CD14-positive monocyte (primary cell): ENCODE measurements at regions not wholly inside any gene's neighbourhood (a gene's known extent, or its start where the extent isn't known, plus 50 kb on each side); places are given as distances from the start of the nearest gene placed in this dataset.

Experiments used
- DNase-seq, 3 donors: peaks; one replicate each; pipeline ENCODE4 v3.0.0-alpha.2; 2011 to 2022
- H2AFZ ChIP-seq: 2 replicates; pipeline ENCODE4 v1.6.0; 2012; ENCODE audit warnings: mild to moderate bottlenecking, low read depth, low read length, inconsistent platforms; ENCODE audit not compliant: insufficient read depth, poor library complexity, severe bottlenecking
- H3K27ac ChIP-seq, 2 donors: 1 replicate in 1 of 2; 2 replicates in 1 of 2; pipeline ENCODE4 v1.5.1; 2012 to 2013; ENCODE audit warnings: low read length in 2 of 2, control low read depth in 1 of 2, inconsistent platforms in 1 of 2, low read depth in 1 of 2, mild to moderate bottlenecking in 1 of 2
- H3K27me3 ChIP-seq, 2 donors: one replicate each; pipeline versions ENCODE4 v1.6.0 to v1.6.1; 2011 to 2013; ENCODE audit warnings: low read length in 2 of 2; ENCODE audit not compliant: control insufficient read depth in 2 of 2, insufficient read depth in 2 of 2
- H3K36me3 ChIP-seq, 2 donors: replicated peaks in 1 of 2; 1 replicate in 1 of 2; 2 replicates in 1 of 2; pipeline versions ENCODE4 v1.5.1 to v1.6.1; 2012 to 2013; ENCODE audit warnings: low read length in 2 of 2, control low read depth in 1 of 2, inconsistent platforms in 1 of 2, mild to moderate bottlenecking in 1 of 2; ENCODE audit not compliant: insufficient read depth in 2 of 2, control insufficient read depth in 1 of 2
- H3K4me1 ChIP-seq, 2 donors: 1 replicate in 1 of 2; 2 replicates in 1 of 2; pipeline versions ENCODE4 v1.5.1 to v1.6.1; 2012 to 2013; ENCODE audit warnings: low read length in 2 of 2, control low read depth in 1 of 2, inconsistent platforms in 1 of 2, mild to moderate bottlenecking in 1 of 2, moderate library complexity in 1 of 2; ENCODE audit not compliant: insufficient read depth in 2 of 2, control insufficient read depth in 1 of 2
- H3K4me2 ChIP-seq: replicated peaks from 2 replicates; pipeline ENCODE3; 2012; ENCODE audit warnings: low read length, moderate library complexity, mild to moderate bottlenecking; ENCODE audit not compliant: poor library complexity, severe bottlenecking; ENCODE audit errors: extremely low read depth
- H3K4me3 ChIP-seq, 3 experiments: fragments of 200-600 bp in 1 of 3; sonication (generic) in 1 of 3; replicated peaks in 1 of 3; 1 replicate in 2 of 3; 2 replicates in 1 of 3; pipeline ENCODE4 v1.5.1; 2011 to 2013; ENCODE audit warnings: low read length in 3 of 3, mild to moderate bottlenecking in 3 of 3, control low read depth in 2 of 3, low read depth in 2 of 3, inconsistent platforms in 1 of 3, moderate library complexity in 1 of 3
- H3K79me2 ChIP-seq: 2 replicates; pipeline ENCODE4 v1.6.0; 2012; ENCODE audit warnings: mild to moderate bottlenecking, control low read depth, inconsistent platforms, low read length, moderate library complexity; ENCODE audit not compliant: insufficient read depth
- H3K9ac ChIP-seq: 2 replicates; pipeline ENCODE4 v1.6.0; 2017; ENCODE audit warnings: low read length, mild to moderate bottlenecking; ENCODE audit not compliant: insufficient read depth, poor library complexity, severe bottlenecking
- H3K9me3 ChIP-seq, 2 donors: replicated peaks in 1 of 2; 1 replicate in 1 of 2; 2 replicates in 1 of 2; pipeline versions ENCODE4 v1.5.1 to v1.6.1; 2012 to 2013; ENCODE audit warnings: low read length in 2 of 2, control low read depth in 1 of 2; ENCODE audit not compliant: control insufficient read depth in 1 of 2, insufficient read depth in 1 of 2
- H4K20me1 ChIP-seq: 2 replicates; pipeline ENCODE4 v1.6.0; 2012; ENCODE audit warnings: mild to moderate bottlenecking, low read length, control low read depth, moderate library complexity; ENCODE audit not compliant: insufficient read depth
- H3K27ac Mint-ChIP-seq, 7 donors: one replicate each; pipeline ENCODE4 v1.8.0; 2020; ENCODE audit warnings: mild to moderate bottlenecking in 7 of 7, mixed read lengths in 7 of 7, moderate library complexity in 6 of 7, inconsistent platforms in 2 of 7
- H3K27me3 Mint-ChIP-seq, 3 donors: one replicate each; pipeline ENCODE4 v1.8.0; 2021 to 2022; ENCODE audit warnings: low read depth in 3 of 3, mild to moderate bottlenecking in 3 of 3, mixed read lengths in 3 of 3, moderate library complexity in 3 of 3, inconsistent platforms in 1 of 3
- H3K36me3 Mint-ChIP-seq, 2 donors: one replicate each; pipeline ENCODE4 v1.8.0; 2020; ENCODE audit warnings: mixed read lengths in 2 of 2, inconsistent platforms in 1 of 2, mild to moderate bottlenecking in 1 of 2
- H3K4me1 Mint-ChIP-seq: one replicate; pipeline ENCODE4 v1.8.0; 2020; ENCODE audit warnings: mild to moderate bottlenecking, mixed read lengths
- H3K4me3 Mint-ChIP-seq, 2 donors: one replicate each; pipeline ENCODE4 v1.8.0; 2020; ENCODE audit warnings: mild to moderate bottlenecking in 2 of 2, mixed read lengths in 2 of 2, moderate library complexity in 1 of 2
- H3K9me3 Mint-ChIP-seq, 7 donors: one replicate each; pipeline ENCODE4 v1.8.0; 2020 to 2022; ENCODE audit warnings: mixed read lengths in 7 of 7, mild to moderate bottlenecking in 6 of 7, moderate library complexity in 6 of 7, inconsistent platforms in 2 of 7
- CTCF ChIP-seq: fragments of 200-600 bp; IDR thresholded peaks from one replicate; pipeline ENCODE4 v1.8.0; 2022; ENCODE audit warnings: antibody characterized with exemption, mild to moderate bottlenecking
- WGBS: methylation state at CpG from one replicate; pipeline ENCODE4 v1.1.5; 2013; ENCODE audit warnings: missing lambda C conversion rate; ENCODE audit not compliant: insufficient coverage; 5-methylcytosine and 5-hydroxymethylcytosine counted together
- intact Hi-C, 2 donors: fragments of 100-400 bp; cut with micrococcal nuclease; formaldehyde crosslinking; loops; one replicate each; pipeline versions ENCODE4 v1.15.0 to v1.15.1; 2023

GRCh38 chr14:65332141-65332871 is 80.2 kb upstream of the FUT8 start:
- no peak overlapping the region for H2AFZ ChIP-seq
- no peak overlapping the region for H3K4me3 ChIP-seq
- H3K9me3 Mint-ChIP-seq: peaks cover 0 to 3% (median 0%) of the 10 kb centered on the region in 7 donors
- peak overlapping the region in 1 of 2 donors; percentile 29 for H3K4me3 Mint-ChIP-seq
- H4K20me1 ChIP-seq: no peaks in the 10 kb centered on the region
- no peak overlapping the region for H3K4me2 ChIP-seq
- TF ChIP-seq CTCF: no peak
- intact Hi-C loops: no loop called here
- DNase-seq: peak; percentile 59 to 81 (median 77)
- H3K27me3 ChIP-seq: no peaks in the 10 kb centered on the region
- H3K4me1 ChIP-seq: peaks cover 17 to 27% of the 10 kb centered on the region in 2 donors
- no peaks in the 10 kb centered on the region for H3K36me3 ChIP-seq
- no peaks in the 10 kb centered on the region for H3K79me2 ChIP-seq
- peaks cover 12 to 16% (median 14%) of the 10 kb centered on the region in 3 donors for H3K27me3 Mint-ChIP-seq
- H3K27ac Mint-ChIP-seq: peak overlapping the region in 3 of 7 donors; percentile 6 to 43 (median 33)
- peaks cover 19% of the 10 kb centered on the region for H3K4me1 Mint-ChIP-seq
- H3K9me3 ChIP-seq: no peaks in the 10 kb centered on the region
- 100% methylated on average over 1 of the region's 2 CpGs for WGBS
- no peak overlapping the region for H3K27ac ChIP-seq
- no peak overlapping the region for H3K9ac ChIP-seq
- H3K36me3 Mint-ChIP-seq: no peaks in the 10 kb centered on the region

DNA sequence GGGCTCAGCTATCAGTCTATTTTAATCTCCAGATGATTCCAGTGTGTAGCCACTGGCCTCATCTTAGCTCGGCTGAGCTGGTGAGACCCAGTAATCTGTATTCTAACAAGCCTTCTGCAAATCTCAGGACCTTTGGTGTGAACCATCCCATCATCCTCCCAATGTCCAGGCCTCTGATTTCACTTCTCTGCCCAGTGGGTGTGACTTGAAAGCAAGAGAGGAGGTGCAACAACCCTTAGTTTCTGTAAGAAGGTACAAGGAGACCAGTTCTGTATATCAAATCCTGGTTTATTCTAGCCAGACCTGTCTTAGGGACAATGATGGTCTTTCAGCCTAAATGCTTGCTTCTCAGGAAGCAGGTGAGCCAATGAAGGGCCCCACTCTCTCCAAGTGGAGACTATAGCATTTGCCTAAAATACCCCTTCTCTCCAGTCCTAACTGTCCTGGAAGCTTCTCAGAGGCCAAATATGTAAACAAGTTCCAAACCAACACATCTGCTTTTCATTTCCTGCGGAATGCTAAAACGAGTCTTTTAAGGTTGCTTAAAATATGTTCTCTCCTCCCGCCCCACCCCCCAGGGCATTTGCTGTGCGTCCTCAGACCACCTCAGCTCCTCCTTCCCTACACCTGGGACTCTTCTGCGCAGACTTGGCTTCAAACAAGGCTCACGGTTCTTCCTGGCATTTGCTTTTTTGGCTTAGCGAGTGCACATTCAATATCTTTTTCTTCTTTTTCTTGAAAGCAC is 78.4 kb upstream of the FUT8 start:
- Mint-ChIP-seq H3K27me3 (peaks cover 12 to 16% (median 14%) of the 10 kb centered on the region in 3 donors), H3K27ac (peak overlapping the region in 2 of 7 donors; percentile 4 to 80)

More for the DNA sequence above, 78.4 kb upstream of the FUT8 start:
- peaks cover 19% of the 10 kb centered on the region for H3K4me1 Mint-ChIP-seq
- Histone ChIP-seq H3K27ac (no peak overlapping the region), H3K4me2 (no peak overlapping the region), H3K79me2 (no peaks in the 10 kb centered on the region), H3K9ac (no peak overlapping the region), H3K27me3 (no peaks in the 10 kb centered on the region), H3K4me1 (peaks cover 17 to 27% of the 10 kb centered on the region in 2 donors), H3K9me3 (no peaks in the 10 kb centered on the region), H3K36me3 (no peaks in the 10 kb centered on the region), H4K20me1 (no peaks in the 10 kb centered on the region), H2AFZ (no peak overlapping the region), H3K4me3 (no peak overlapping the region)
- no peak for TF ChIP-seq CTCF
- DNase-seq: no peak
- no peaks in the 10 kb centered on the region for H3K36me3 Mint-ChIP-seq
- WGBS: 50% methylated on average over 8 of the region's 8 CpGs
- H3K9me3 Mint-ChIP-seq: peaks cover 0 to 3% (median 0%) of the 10 kb centered on the region in 7 donors
- intact Hi-C loops: no loop called here
- H3K4me3 Mint-ChIP-seq: peak overlapping the region in 1 of 2 donors; percentile 27
